GM19395 (cell line): ENCODE measurements at regions not wholly inside any gene's neighbourhood (a gene's known extent, or its start where the extent isn't known, plus 50 kb on each side); places are given as distances from the start of the nearest gene placed in this dataset.

Experiments
- ATAC-seq: cut with Tn5 transposase; IDR thresholded peaks from one replicate; pipeline ENCODE4 v1.9.1; 2021; ENCODE audit warnings: mild to moderate bottlenecking, moderate library complexity; ENCODE audit not compliant: unreplicated experiment

GRCh38 chr5:124444147-124444775 lies 302.2 kb downstream of the ZNF608 start:
- peak; percentile 100 for ATAC-seq

- no peak for ATAC-seq
Observed at GRCh38 chr5:124440471-124440870, 306.0 kb downstream of the ZNF608 start.

- no peak for ATAC-seq
Observed at GRCh38 chr5:124439609-124440008, 306.8 kb downstream of the ZNF608 start.

- ATAC-seq: no peak
Observed at GRCh38 chr5:124438903-124439281, 307.5 kb downstream of the ZNF608 start.

GRCh38 chr5:124438026-124438902 lies 308.2 kb downstream of the ZNF608 start:
- ATAC-seq: no peak

GRCh38 chr5:124436294-124436693 lies 310.1 kb downstream of the ZNF608 start:
- ATAC-seq: no peak

GRCh38 chr5:124433170-124433569 lies 313.3 kb downstream of the ZNF608 start:
- ATAC-seq: no peak

- no peak for ATAC-seq
Observed at GRCh38 chr5:124421584-124421983, 324.9 kb downstream of the ZNF608 start.

GRCh38 chr5:124420952-124421351 lies 325.5 kb downstream of the ZNF608 start:
- no peak for ATAC-seq

- ATAC-seq: no peak
Observed at GRCh38 chr5:124419531-124419930, 326.9 kb downstream of the ZNF608 start.

- no peak for ATAC-seq
Observed at GRCh38 chr5:124418390-124418789, 328.0 kb downstream of the ZNF608 start.

GRCh38 chr5:124417196-124417595 lies 329.2 kb downstream of the ZNF608 start:
- ATAC-seq: no peak

GRCh38 chr5:124416627-124417026 lies 329.8 kb downstream of the ZNF608 start:
- no peak for ATAC-seq

GRCh38 chr5:124414973-124415372 lies 331.5 kb downstream of the ZNF608 start:
- no peak for ATAC-seq

GRCh38 chr5:124410539-124411488 lies 335.6 kb downstream of the ZNF608 start:
- ATAC-seq: peak; percentile 95

- ATAC-seq: no peak
Observed at GRCh38 chr5:124408738-124409453, 337.5 kb downstream of the ZNF608 start.

- no peak for ATAC-seq
Observed at GRCh38 chr5:124404796-124405195, 341.6 kb downstream of the ZNF608 start.

- no peak for ATAC-seq
Observed at GRCh38 chr5:124403281-124403680, 343.2 kb downstream of the ZNF608 start.

- ATAC-seq: no peak
Observed at GRCh38 chr5:124402144-124402581, 344.3 kb downstream of the ZNF608 start.

- ATAC-seq: no peak
Observed at GRCh38 chr5:124401476-124402143, 344.8 kb downstream of the ZNF608 start.
